HCT116 (cell line): ENCODE measurements at regions not wholly inside any gene's neighbourhood (a gene's known extent, or its start where the extent isn't known, plus 50 kb on each side); places are given as distances from the start of the nearest gene placed in this dataset.

Source experiments
- ATAC-seq: fragments of 200-7000 bp; cut with Tn5 transposase; 2 replicates; pipeline ENCODE4 v1.9.1; 2020; ENCODE audit warnings: mild to moderate bottlenecking, moderate library complexity
- BruUV-seq: library from RNA; stranded (reverse); fragments of 400-500 nt; replicated peaks from 2 replicates; lab custom pipeline; 2021; lab: Mats Ljungman, UMichigan
- CTCF ChIA-PET: fragments of 300-600 bp; sonication (Branson Sonifier 250); formaldehyde crosslinking; loops from one replicate; lab custom pipeline; 2021; ENCODE audit warnings: antibody characterized with exemption; lab: Charles Lee
- POLR2A ChIA-PET: fragments of 300-600, 350-600 bp; sonication (Branson Sonifier 250); formaldehyde crosslinking; loops from one replicate; lab custom pipeline; 2021; ENCODE audit warnings: antibody characterized with exemption; lab: Charles Lee
- RAD21 ChIA-PET, 2 experiments: fragments of 300-600 bp; sonication (Branson Sonifier 250); formaldehyde crosslinking; loops; one replicate each; lab custom pipeline; 2023; ENCODE audit warnings: low total read pairs in 2 of 2; ENCODE audit not compliant: uncharacterized antibody in 2 of 2, unreplicated experiment in 2 of 2, low non-redundant PET in 1 of 2; lab: Charles Lee
- DNase-seq: peaks from one replicate; pipeline ENCODE4 v3.0.0-alpha.2; 2010; ENCODE audit warnings: low read depth, low spot score
- H2AFZ ChIP-seq: fragments of 200-600 bp; shearing (Covaris generic), sonication (generic); 2 replicates; pipeline ENCODE4 v1.6.1; 2017; ENCODE audit warnings: low read depth, mixed run types, mixed read lengths, antibody characterized with exemption, low read length; ENCODE audit not compliant: poor library complexity, severe bottlenecking
- H3K27ac ChIP-seq: 2 replicates; pipeline ENCODE4 v1.5.1; 2012; ENCODE audit warnings: low read depth, low read length
- H3K27me3 ChIP-seq: fragments of 200-600 bp; sonication (generic); 2 replicates; pipeline ENCODE4 v1.6.1; 2016; ENCODE audit warnings: mixed run types, low read length, mixed read lengths; ENCODE audit not compliant: insufficient read depth
- H3K36me3 ChIP-seq, 2 experiments: fragments of 200-500 bp in 1 of 2; fragments of 200-600 bp in 1 of 2; sonication (Bioruptor generic) in 1 of 2; sonication (generic) in 1 of 2; 2 replicates each; pipeline versions ENCODE4 v1.5.1 to v1.6.1; 2014 to 2016; ENCODE audit warnings: low read length in 2 of 2, inconsistent platforms in 1 of 2, mixed read lengths in 1 of 2, mixed run types in 1 of 2; ENCODE audit not compliant: insufficient read depth in 2 of 2, control insufficient read depth in 1 of 2
- H3K4me1 ChIP-seq, 2 experiments: fragments of 200-600 bp in 1 of 2; sonication (generic) in 1 of 2; 2 replicates each; pipeline versions ENCODE4 v1.5.1 to v1.6.1; 2012 to 2017; ENCODE audit warnings: low read length in 2 of 2, inconsistent platforms in 1 of 2, mild to moderate bottlenecking in 1 of 2, mixed read lengths in 1 of 2, mixed run types in 1 of 2, moderate library complexity in 1 of 2; ENCODE audit not compliant: insufficient read depth in 2 of 2, control insufficient read depth in 1 of 2
- H3K4me2 ChIP-seq: fragments of 200-600 bp; sonication (generic); 2 replicates; pipeline ENCODE4 v1.6.1; 2017; ENCODE audit warnings: mixed run types, low read length, mixed read lengths
- H3K4me3 ChIP-seq, 2 experiments: fragments of 200-600 bp in 1 of 2; sonication (generic) in 1 of 2; replicated peaks in 1 of 2; 2 replicates each; pipeline ENCODE4 v1.5.1; 2011 to 2016; ENCODE audit warnings: low read length in 2 of 2, control low read depth in 1 of 2, low read depth in 1 of 2, mild to moderate bottlenecking in 1 of 2, mixed read lengths in 1 of 2, mixed run types in 1 of 2
- H3K79me2 ChIP-seq: fragments of 200-600 bp; sonication (generic); 2 replicates; pipeline ENCODE4 v1.6.1; 2017; ENCODE audit warnings: mild to moderate bottlenecking, mixed run types, low read length, moderate library complexity, mixed read lengths; ENCODE audit not compliant: insufficient read depth
- H3K9ac ChIP-seq: fragments of 200-600 bp; sonication (generic); 2 replicates; pipeline ENCODE4 v1.6.1; 2016; ENCODE audit warnings: low read length, mixed read lengths
- H3K9me2 ChIP-seq: fragments of 200-600 bp; sonication (generic), shearing (Covaris generic); 2 replicates; pipeline ENCODE4 v1.6.1; 2017; ENCODE audit warnings: mixed run types, mild to moderate bottlenecking, moderate library complexity; ENCODE audit not compliant: insufficient read depth
- H3K9me3 ChIP-seq, 2 experiments: fragments of 200-500 bp in 1 of 2; fragments of 200-600 bp in 1 of 2; sonication (Bioruptor generic) in 1 of 2; sonication (generic) in 1 of 2; 2 replicates each; pipeline ENCODE4 v1.6.1; 2014 to 2017; ENCODE audit warnings: low read length in 2 of 2, mixed read lengths in 2 of 2, inconsistent platforms in 1 of 2, low read depth in 1 of 2, mild to moderate bottlenecking in 1 of 2, mixed run types in 1 of 2, moderate library complexity in 1 of 2; ENCODE audit not compliant: control insufficient read depth in 1 of 2, insufficient read depth in 1 of 2
- H4K20me1 ChIP-seq: fragments of 200-600 bp; sonication (generic), shearing (Covaris generic); 2 replicates; pipeline ENCODE4 v1.6.1; 2017; ENCODE audit warnings: mixed run types, mild to moderate bottlenecking, moderate library complexity; ENCODE audit not compliant: insufficient read depth
- CBX3 ChIP-seq: IDR thresholded peaks from 2 replicates; pipeline ENCODE4 v1.6.1; 2012; ENCODE audit warnings: low read depth
- CEBPB ChIP-seq: IDR thresholded peaks from 2 replicates; pipeline ENCODE4 v1.6.1; 2012; ENCODE audit warnings: low read depth
- EGR1 ChIP-seq: IDR thresholded peaks from 2 replicates; pipeline ENCODE4 v1.6.1; 2012; ENCODE audit warnings: low read depth
- EZH2 ChIP-seq: fragments of 200-600 bp; sonication (generic); IDR thresholded peaks from 2 replicates; pipeline ENCODE4 v1.6.1; 2017; ENCODE audit warnings: antibody characterized with exemption, mixed run types
- EZH2phosphoT487 ChIP-seq: fragments of 200-600 bp; IDR thresholded peaks from 2 replicates; pipeline ENCODE4 v1.6.1; 2018; ENCODE audit warnings: antibody characterized with exemption, borderline replicate concordance
- JUND ChIP-seq: IDR thresholded peaks from 2 replicates; pipeline ENCODE4 v1.6.1; 2012
- POLR2A ChIP-seq: IDR thresholded peaks from 2 replicates; pipeline ENCODE4 v1.7.0; 2011; ENCODE audit warnings: borderline replicate concordance; ENCODE audit not compliant: insufficient read depth, insufficient read length; ENCODE audit errors: extremely low read depth
- POLR2AphosphoS5 ChIP-seq: IDR thresholded peaks from 2 replicates; pipeline ENCODE4 v1.6.1; 2011; ENCODE audit warnings: mild to moderate bottlenecking, low read depth, low read length, moderate library complexity
- RAD21 ChIP-seq: IDR thresholded peaks from 2 replicates; pipeline ENCODE4 v1.6.1; 2012; ENCODE audit warnings: low read depth, mild to moderate bottlenecking
- SP1 ChIP-seq: IDR thresholded peaks from 2 replicates; pipeline ENCODE4 v1.6.1; 2012; ENCODE audit warnings: low read depth
- SRF ChIP-seq: IDR thresholded peaks from 2 replicates; pipeline ENCODE4 v1.6.1; 2012; ENCODE audit warnings: low read depth
- TCF7L2 ChIP-seq: IDR thresholded peaks from 2 replicates; pipeline ENCODE4 v1.7.0; 2011; ENCODE audit warnings: borderline replicate concordance, inconsistent platforms; ENCODE audit not compliant: insufficient read depth, insufficient read length; ENCODE audit errors: extremely low read depth
- YY1 ChIP-seq: IDR thresholded peaks from 2 replicates; pipeline ENCODE4 v1.6.1; 2011; ENCODE audit warnings: low read length, low read depth, moderate library complexity, mild to moderate bottlenecking; ENCODE audit not compliant: insufficient replicate concordance; ENCODE audit errors: extremely low read depth
- ZFX ChIP-seq: fragments of 450-650 bp; IDR thresholded peaks from 2 replicates; pipeline ENCODE4 v1.6.1; 2017
- intact Hi-C: fragments of 100-400 bp; cut with micrococcal nuclease; formaldehyde crosslinking; loops from 2 replicates; pipeline ENCODE4 v1.10.0; 2022
- TF ChIP-seq, protein P1 (sequence below): IDR thresholded peaks from 2 replicates; pipeline ENCODE4 v1.6.1; 2012
- TF ChIP-seq, protein P2 (sequence below): IDR thresholded peaks from 2 replicates; pipeline ENCODE4 v1.6.1; 2011; ENCODE audit warnings: mild to moderate bottlenecking, low read length, moderate library complexity; ENCODE audit not compliant: insufficient replicate concordance; ENCODE audit errors: extremely low read depth

DNA sequence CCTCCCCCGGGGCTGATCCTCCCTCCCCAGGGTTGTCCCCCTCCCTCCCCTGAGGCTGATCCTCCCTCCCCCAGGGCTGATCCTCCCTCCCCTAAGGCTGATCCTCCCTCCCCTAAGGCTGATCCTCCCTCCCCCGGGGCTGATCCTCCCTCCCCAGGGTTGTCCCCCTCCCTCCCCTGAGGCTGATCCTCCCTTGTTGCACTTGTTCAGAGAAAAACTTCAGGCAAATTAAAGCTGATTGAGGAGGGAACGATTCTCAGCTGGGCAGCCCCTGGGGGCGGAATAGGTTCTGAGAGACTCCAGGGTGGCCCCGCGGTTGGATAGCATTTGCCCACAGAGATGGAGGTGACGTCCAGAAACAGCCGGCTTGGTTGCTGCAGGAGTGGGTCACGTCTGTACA lies 110.7 kb upstream of the ADRA2C start:
- Histone ChIP-seq H3K9ac (no peak overlapping the region), H3K27ac (no peak overlapping the region), H3K4me1 (no peaks in the 10 kb centered on the region), H3K9me2 (no peaks in the 10 kb centered on the region), H3K9me3 (no peaks in the 10 kb centered on the region), H3K79me2 (no peaks in the 10 kb centered on the region), H3K27me3 (0 out of 2 replicates have a peak, but pooled peaks cover 2% of the 10 kb centered on the region), H3K36me3 (no peaks in the 10 kb centered on the region), H3K4me3 (no peak overlapping the region), H2AFZ (no peak overlapping the region), H4K20me1 (no peaks in the 10 kb centered on the region), H3K4me2 (no peak overlapping the region)
- CTCF ChIA-PET, result no interaction called here
- ATAC-seq (no peak), DNase-seq (no peak)
- TF ChIP-seq, protein P1, sequence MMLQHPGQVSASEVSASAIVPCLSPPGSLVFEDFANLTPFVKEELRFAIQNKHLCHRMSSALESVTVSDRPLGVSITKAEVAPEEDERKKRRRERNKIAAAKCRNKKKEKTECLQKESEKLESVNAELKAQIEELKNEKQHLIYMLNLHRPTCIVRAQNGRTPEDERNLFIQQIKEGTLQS, result no peak
- TF ChIP-seq EZH2phosphoT487, result no peak
- TF ChIP-seq ZFX, result no peak
- no peak for TF ChIP-seq JUND
- no peak for TF ChIP-seq SRF
- no peak for TF ChIP-seq SP1
- no peak for TF ChIP-seq RAD21
- TF ChIP-seq YY1, result no peak
- no peak for TF ChIP-seq POLR2AphosphoS5
- intact Hi-C loops, result no loop called here
- RAD21 ChIA-PET, result no interaction called here
- POLR2A ChIA-PET, result no interaction called here
- no TSS peak for BruUV-seq

DNA sequence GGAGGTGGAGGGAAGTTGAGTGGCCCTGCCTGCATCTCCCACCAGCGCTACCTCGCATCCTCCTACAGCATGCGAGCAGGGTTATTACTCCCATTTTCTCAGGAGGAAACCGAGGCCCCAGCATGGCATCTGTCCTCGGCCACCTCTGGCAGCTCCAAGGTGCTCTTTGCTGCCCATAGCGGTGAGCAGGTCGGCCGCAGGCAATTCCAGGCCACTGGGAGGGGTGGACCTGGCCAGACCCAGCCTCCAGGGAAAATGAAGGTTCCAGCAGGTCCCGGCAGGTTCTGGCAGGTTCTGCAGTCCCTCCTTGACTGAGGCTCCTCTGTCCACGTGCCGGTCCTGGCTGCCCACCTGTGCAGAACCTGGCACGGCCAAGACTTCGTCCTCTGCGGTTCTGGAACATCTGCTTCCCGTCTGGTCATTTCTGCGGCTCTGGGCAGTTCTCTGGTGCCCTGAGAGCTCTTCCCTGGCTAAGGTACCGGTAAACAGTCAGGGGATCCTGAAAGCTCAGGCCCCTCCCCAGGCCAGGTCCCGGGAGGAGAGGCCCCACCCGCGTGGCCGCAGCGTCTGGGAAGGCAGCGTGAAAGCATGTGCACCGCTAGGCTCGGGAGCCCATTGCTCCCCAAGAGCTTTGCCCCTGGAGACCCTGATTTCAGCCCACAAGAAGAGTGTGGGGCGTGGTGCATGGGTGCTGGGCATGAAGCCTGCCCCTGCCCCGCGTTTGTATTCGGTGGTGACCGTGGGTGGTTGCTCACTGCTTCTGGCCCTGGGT lies 112.0 kb upstream of the ADRA2C start:
- Histone ChIP-seq H3K27me3 (peaks cover 6% of the 10 kb centered on the region; the same call in 1 of the 2 replicates), H3K9ac (no peak overlapping the region), H3K27ac (no peak overlapping the region), H3K36me3 (no peaks in the 10 kb centered on the region), H3K4me2 (no peak overlapping the region), H3K9me2 (no peaks in the 10 kb centered on the region), H4K20me1 (no peaks in the 10 kb centered on the region), H2AFZ (no peak overlapping the region), H3K9me3 (no peaks in the 10 kb centered on the region), H3K4me3 (no peak overlapping the region), H3K4me1 (no peaks in the 10 kb centered on the region), H3K79me2 (no peaks in the 10 kb centered on the region)
- BruUV-seq, result no TSS peak
- CTCF ChIA-PET, result no interaction called here
- RAD21 ChIA-PET, result no interaction called here
- no peak for DNase-seq
- POLR2A ChIA-PET, result no interaction called here
- intact Hi-C loops, result no loop called here
- ATAC-seq, result no peak
- no peak for TF ChIP-seq EGR1
- no peak for TF ChIP-seq JUND
- TF ChIP-seq TCF7L2, result no peak
- TF ChIP-seq CBX3, result no peak
- no peak for TF ChIP-seq POLR2A
- TF ChIP-seq, protein P2, sequence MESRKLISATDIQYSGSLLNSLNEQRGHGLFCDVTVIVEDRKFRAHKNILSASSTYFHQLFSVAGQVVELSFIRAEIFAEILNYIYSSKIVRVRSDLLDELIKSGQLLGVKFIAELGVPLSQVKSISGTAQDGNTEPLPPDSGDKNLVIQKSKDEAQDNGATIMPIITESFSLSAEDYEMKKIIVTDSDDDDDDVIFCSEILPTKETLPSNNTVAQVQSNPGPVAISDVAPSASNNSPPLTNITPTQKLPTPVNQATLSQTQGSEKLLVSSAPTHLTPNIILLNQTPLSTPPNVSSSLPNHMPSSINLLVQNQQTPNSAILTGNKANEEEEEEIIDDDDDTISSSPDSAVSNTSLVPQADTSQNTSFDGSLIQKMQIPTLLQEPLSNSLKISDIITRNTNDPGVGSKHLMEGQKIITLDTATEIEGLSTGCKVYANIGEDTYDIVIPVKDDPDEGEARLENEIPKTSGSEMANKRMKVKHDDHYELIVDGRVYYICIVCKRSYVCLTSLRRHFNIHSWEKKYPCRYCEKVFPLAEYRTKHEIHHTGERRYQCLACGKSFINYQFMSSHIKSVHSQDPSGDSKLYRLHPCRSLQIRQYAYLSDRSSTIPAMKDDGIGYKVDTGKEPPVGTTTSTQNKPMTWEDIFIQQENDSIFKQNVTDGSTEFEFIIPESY, result no peak
- TF ChIP-seq EZH2, result no peak
- no peak for TF ChIP-seq YY1
- no peak for TF ChIP-seq RAD21
- no peak for TF ChIP-seq CEBPB
